SJCRH30 (cell line): ENCODE measurements at regions not wholly inside any gene's neighbourhood (a gene's known extent, or its start where the extent isn't known, plus 50 kb on each side); places are given as distances from the start of the nearest gene placed in this dataset.

ENCODE experiments used
- DNase-seq, 2 experiments: peaks; one replicate each; pipeline ENCODE4 v3.0.0-alpha.2; 2015 to 2020
- H3K27ac ChIP-seq: fragments of 250-450 bp; sonication (Bioruptor Pico); 2 replicates; pipeline ENCODE4 v1.5.1; 2020; ENCODE audit warnings: mild to moderate bottlenecking, moderate library complexity
- H3K27me3 ChIP-seq: fragments of 250-450 bp; sonication (Bioruptor Pico); 2 replicates; pipeline ENCODE4 v1.5.1; 2020; ENCODE audit warnings: mild to moderate bottlenecking, moderate library complexity
- H3K36me3 ChIP-seq: fragments of 250-450 bp; sonication (Bioruptor Pico); 2 replicates; pipeline ENCODE4 v1.5.1; 2020; ENCODE audit warnings: mild to moderate bottlenecking, moderate library complexity
- H3K4me1 ChIP-seq: fragments of 250-450 bp; sonication (Bioruptor Pico); 2 replicates; pipeline ENCODE4 v1.5.1; 2020; ENCODE audit warnings: mild to moderate bottlenecking, moderate library complexity
- H3K4me3 ChIP-seq: fragments of 250-450 bp; sonication (Bioruptor Pico); 2 replicates; pipeline ENCODE4 v1.5.1; 2020; ENCODE audit warnings: mild to moderate bottlenecking, moderate library complexity
- H3K9me3 ChIP-seq: fragments of 250-450 bp; sonication (Bioruptor Pico); replicated peaks from 2 replicates; pipeline ENCODE4 v1.5.1; 2020; ENCODE audit warnings: mild to moderate bottlenecking, moderate library complexity

GRCh38 chr10:7470371-7470770 lies 59.5 kb upstream of the SFMBT2 start:
- no peaks in the 10 kb centered on the region for H3K9me3 ChIP-seq
- H3K27me3 ChIP-seq, result no peaks in the 10 kb centered on the region
- no peak for DNase-seq
- H3K4me3 ChIP-seq, result no peak overlapping the region
- no peaks in the 10 kb centered on the region for H3K36me3 ChIP-seq
- no peaks in the 10 kb centered on the region for H3K4me1 ChIP-seq
- no peak overlapping the region for H3K27ac ChIP-seq

- DNase-seq, result no peak
- Histone ChIP-seq H3K36me3 (no peaks in the 10 kb centered on the region), H3K4me1 (no peaks in the 10 kb centered on the region), H3K27ac (no peak overlapping the region), H3K4me3 (no peak overlapping the region), H3K27me3 (no peaks in the 10 kb centered on the region), H3K9me3 (no peaks in the 10 kb centered on the region)
Observed at GRCh38 chr10:7467031-7467667, 56.3 kb upstream of the SFMBT2 start.

GRCh38 chr10:7464691-7465090 lies 53.9 kb upstream of the SFMBT2 start:
- H3K27me3 ChIP-seq, result no peaks in the 10 kb centered on the region
- no peaks in the 10 kb centered on the region for H3K36me3 ChIP-seq
- no peak for DNase-seq
- no peak overlapping the region for H3K27ac ChIP-seq
- no peak overlapping the region for H3K4me3 ChIP-seq
- no peaks in the 10 kb centered on the region for H3K4me1 ChIP-seq
- H3K9me3 ChIP-seq, result no peaks in the 10 kb centered on the region
